Endothelial cell of umbilical vein (primary cell): ENCODE measurements at regions not wholly inside any gene's neighbourhood (a gene's known extent, or its start where the extent isn't known, plus 50 kb on each side); places are given as distances from the start of the nearest gene placed in this dataset.
A peak's percentile ranks its signal among the peaks of the same experiment; 100 is the strongest.
"Not testable (repeated sequence)": the region's sequence is repeated elsewhere in the genome, so short reads cannot be mapped to it uniquely, and the experiment has no call there.

Experiments
- BruUV-seq: library from RNA; stranded (reverse); fragments of 400-500 nt; replicated peaks from 2 replicates; lab custom pipeline; 2021; lab: Mats Ljungman, UMichigan
- CTCF ChIA-PET: fragments of 300-600, 350-600 bp; sonication (Branson Sonifier 250); formaldehyde crosslinking; loops from one replicate; lab custom pipeline; 2021; ENCODE audit warnings: antibody characterized with exemption, inconsistent platforms; lab: Charles Lee
- POLR2A ChIA-PET: fragments of 300-600, 350-600 bp; sonication (Branson Sonifier 250); formaldehyde crosslinking; loops from one replicate; lab custom pipeline; 2021; ENCODE audit warnings: antibody characterized with exemption, inconsistent platforms; lab: Charles Lee
- DNase-seq: peaks from one replicate; pipeline ENCODE4 v3.0.0-alpha.2; 2011; ENCODE audit warnings: low read depth, low spot score
- FAIRE-seq: peaks from 2 replicates; lab custom pipeline; 2011; peaks lifted over from hg19 to GRCh38; lab: Jason Lieb, UNC
- H2AFZ ChIP-seq: 2 replicates; pipeline ENCODE4 v1.6.0; 2012; ENCODE audit warnings: low read depth, low read length, control low read depth, inconsistent platforms
- H3K27ac ChIP-seq: 2 replicates; pipeline ENCODE4 v1.5.1; 2011; ENCODE audit warnings: low read depth, mild to moderate bottlenecking, control low read depth, low read length, moderate library complexity; ENCODE audit not compliant: insufficient read depth
- H3K27me3 ChIP-seq, 2 experiments: 2 replicates each; pipeline versions ENCODE4 v1.6.0 to v1.6.1; 2011; ENCODE audit warnings: low read length in 2 of 2, mixed read lengths in 1 of 2; ENCODE audit not compliant: control insufficient read depth in 2 of 2, insufficient read depth in 2 of 2
- H3K36me3 ChIP-seq, 2 experiments: 2 replicates in 1 of 2; 3 replicates in 1 of 2; pipeline ENCODE4 v1.5.1; 2011; ENCODE audit warnings: low read length in 2 of 2, mild to moderate bottlenecking in 1 of 2, moderate library complexity in 1 of 2; ENCODE audit not compliant: control insufficient read depth in 2 of 2, insufficient read depth in 2 of 2; ENCODE audit errors: extremely low read depth in 1 of 2
- H3K4me1 ChIP-seq: 3 replicates; pipeline ENCODE4 v1.5.1; 2011; ENCODE audit warnings: mild to moderate bottlenecking, low read length; ENCODE audit not compliant: control insufficient read depth, insufficient read depth; ENCODE audit errors: extremely low read depth
- H3K4me2 ChIP-seq: 2 replicates; pipeline ENCODE4 v1.6.1; 2011; ENCODE audit warnings: low read length, control low read depth, mixed read lengths; ENCODE audit not compliant: insufficient read depth
- H3K4me3 ChIP-seq, 3 experiments: fragments of 200-600 bp in 1 of 3; sonication (generic), shearing (Covaris generic) in 1 of 3; replicated peaks in 1 of 3; 2 replicates each; pipeline ENCODE4 v1.5.1; 2011 to 2016; ENCODE audit warnings: control low read depth in 3 of 3, low read length in 3 of 3, mild to moderate bottlenecking in 2 of 3, inconsistent platforms in 1 of 3, low read depth in 1 of 3, moderate library complexity in 1 of 3; ENCODE audit not compliant: insufficient read depth in 1 of 3
- H3K79me2 ChIP-seq: 2 replicates; pipeline ENCODE4 v1.6.0; 2012; ENCODE audit warnings: low read length, inconsistent platforms; ENCODE audit not compliant: control insufficient read depth, insufficient read depth
- H3K9ac ChIP-seq: replicated peaks from 2 replicates; pipeline ENCODE3; 2011; ENCODE audit warnings: low read length, control low read depth; ENCODE audit not compliant: insufficient read depth; ENCODE audit errors: extremely low read depth
- H3K9me1 ChIP-seq: replicated peaks from 3 replicates; pipeline ENCODE4 v1.6.0; 2011; ENCODE audit warnings: mild to moderate bottlenecking, low read length; ENCODE audit not compliant: control insufficient read depth, insufficient read depth; ENCODE audit errors: extremely low read depth
- H3K9me3 ChIP-seq: replicated peaks from 2 replicates; pipeline ENCODE4 v1.5.1; 2012; ENCODE audit warnings: low read length, inconsistent platforms; ENCODE audit not compliant: control insufficient read depth, insufficient read depth
- H4K20me1 ChIP-seq: replicated peaks from 2 replicates; pipeline ENCODE3; 2011; ENCODE audit warnings: mild to moderate bottlenecking, low read length; ENCODE audit not compliant: control insufficient read depth, insufficient read depth; ENCODE audit errors: extremely low read depth
- EZH2 ChIP-seq: IDR thresholded peaks from 2 replicates; pipeline ENCODE4 v1.6.1; 2012; ENCODE audit warnings: borderline replicate concordance, low read depth, mild to moderate bottlenecking, moderate library complexity, low read length, inconsistent platforms; ENCODE audit not compliant: severe bottlenecking
- FOS ChIP-seq: IDR thresholded peaks from 2 replicates; pipeline ENCODE4 v1.6.1; 2011; ENCODE audit warnings: mild to moderate bottlenecking, low read length, moderate library complexity, borderline replicate concordance; ENCODE audit not compliant: insufficient read depth
- GATA2 ChIP-seq: IDR thresholded peaks from 2 replicates; pipeline ENCODE4 v1.7.0; 2011; ENCODE audit warnings: low read depth, mild to moderate bottlenecking, moderate library complexity, mixed read lengths, low read length; ENCODE audit not compliant: insufficient read length, insufficient read depth
- JUN ChIP-seq: IDR thresholded peaks from 2 replicates; pipeline ENCODE4 v1.6.1; 2011; ENCODE audit warnings: borderline replicate concordance, low read depth; ENCODE audit not compliant: insufficient read length, insufficient read depth
- MYC ChIP-seq: IDR thresholded peaks from one replicate; pipeline ENCODE4 v1.6.1; 2011; ENCODE audit warnings: mild to moderate bottlenecking, low read depth, low read length
- POLR2A ChIP-seq: IDR thresholded peaks from 2 replicates; pipeline ENCODE4 v1.6.1; 2012; ENCODE audit warnings: low read depth, mild to moderate bottlenecking, control low read depth, low read length
- POLR2AphosphoS5 ChIP-seq: IDR thresholded peaks from 2 replicates; pipeline ENCODE4 v1.6.1; 2012; ENCODE audit warnings: low read depth, mild to moderate bottlenecking, control low read depth, low read length, moderate library complexity; ENCODE audit not compliant: insufficient read depth
- dilution Hi-C: fragments of 300-500 bp; cut with MboI; formaldehyde crosslinking; loops from one replicate; pipeline ENCODE4 v1.15.0; 2019; ENCODE audit warnings: low sequenced_read_pairs; ENCODE audit not compliant: extremely low pct_ligation_motif_present
- intact Hi-C: fragments of 100-400 bp; cut with micrococcal nuclease; formaldehyde crosslinking; loops from one replicate; pipeline ENCODE4 v1.10.0; 2022
- TF ChIP-seq, protein P1 (sequence below), 2 donors: IDR thresholded peaks; 1 replicate in 1 of 2; 2 replicates in 1 of 2; pipeline ENCODE4 v1.5.1; 2011; ENCODE audit warnings: low read length in 2 of 2, mild to moderate bottlenecking in 2 of 2, moderate library complexity in 2 of 2, control low read depth in 1 of 2, inconsistent platforms in 1 of 2, low read depth in 1 of 2; ENCODE audit not compliant: insufficient read depth in 1 of 2; ENCODE audit errors: extremely low read depth in 1 of 2
- TF ChIP-seq, protein P2 (sequence below): IDR thresholded peaks from 2 replicates; pipeline ENCODE4 v1.6.1; 2011; ENCODE audit not compliant: insufficient read depth, insufficient read length

DNA sequence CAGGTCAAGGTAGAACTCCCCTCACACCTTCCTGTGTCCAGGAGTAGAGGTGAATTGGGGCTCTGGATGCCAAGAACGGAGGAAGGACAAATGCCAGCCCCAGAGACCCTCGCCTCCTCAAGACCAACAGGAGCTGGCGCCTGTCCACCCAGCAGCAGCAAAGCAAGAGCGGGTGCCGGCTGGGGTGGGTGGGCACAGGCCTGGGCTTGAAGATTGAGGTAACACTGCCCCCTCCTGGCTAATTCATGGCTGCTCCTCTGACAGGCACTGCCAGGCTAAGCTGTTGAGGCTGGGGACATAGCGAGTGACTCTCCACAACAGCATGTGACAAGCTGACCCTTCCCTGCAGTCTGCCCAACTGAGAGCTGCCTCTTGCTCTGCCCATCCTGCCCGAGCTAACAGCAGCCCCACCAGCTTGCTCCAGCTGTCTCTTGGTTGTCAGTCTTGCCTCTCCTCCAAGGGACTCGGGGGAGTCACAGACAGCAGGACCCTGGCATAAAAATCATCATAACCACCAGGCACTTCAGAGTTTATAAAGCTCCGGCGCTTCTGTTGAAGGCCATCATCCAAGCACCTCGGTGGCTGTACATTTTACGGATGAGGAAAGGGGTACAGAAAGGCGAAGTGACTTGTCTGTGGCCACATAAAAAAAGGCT lies 202.3 kb downstream of the TBC1D2B start:
- FAIRE-seq: peak; percentile 88

DNA sequence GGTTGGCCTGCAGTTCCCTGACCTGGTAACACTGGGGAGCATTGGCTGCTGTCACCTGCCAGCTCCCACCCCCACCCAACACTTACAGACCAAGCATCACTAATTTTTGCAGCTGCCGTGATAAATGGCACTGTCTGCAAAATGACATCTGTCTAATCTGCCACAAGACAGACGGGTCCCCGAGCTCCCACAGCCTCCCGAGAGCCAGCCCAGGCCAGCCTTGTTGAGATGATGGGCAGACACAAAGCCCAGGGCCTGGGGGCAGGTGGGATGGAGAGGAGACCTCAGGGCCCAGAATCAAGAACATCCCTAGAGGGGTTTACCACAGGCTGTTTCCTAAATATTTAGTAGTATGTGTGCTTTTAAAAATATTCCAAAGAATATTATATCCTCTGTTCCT lies 203.4 kb downstream of the TBC1D2B start:
- Histone ChIP-seq H3K4me3 (no peak overlapping the region), H3K36me3 (no peaks in the 10 kb centered on the region), H3K4me1 (peaks cover 4% of the 10 kb centered on the region), H2AFZ (no peak overlapping the region), H3K27ac (no peak overlapping the region), H3K4me2 (no peak overlapping the region), H4K20me1 (no peaks in the 10 kb centered on the region), H3K27me3 (no peaks in the 10 kb centered on the region), H3K9me3 (no peaks in the 10 kb centered on the region), H3K9me1 (no peaks in the 10 kb centered on the region), H3K9ac (no peak overlapping the region), H3K79me2 (no peaks in the 10 kb centered on the region)
- TF ChIP-seq POLR2A (no peak), MYC (no peak), FOS (no peak), GATA2 (no peak), EZH2 (no peak), POLR2AphosphoS5 (no peak), JUN (no peak)
- TF ChIP-seq, protein P1, sequence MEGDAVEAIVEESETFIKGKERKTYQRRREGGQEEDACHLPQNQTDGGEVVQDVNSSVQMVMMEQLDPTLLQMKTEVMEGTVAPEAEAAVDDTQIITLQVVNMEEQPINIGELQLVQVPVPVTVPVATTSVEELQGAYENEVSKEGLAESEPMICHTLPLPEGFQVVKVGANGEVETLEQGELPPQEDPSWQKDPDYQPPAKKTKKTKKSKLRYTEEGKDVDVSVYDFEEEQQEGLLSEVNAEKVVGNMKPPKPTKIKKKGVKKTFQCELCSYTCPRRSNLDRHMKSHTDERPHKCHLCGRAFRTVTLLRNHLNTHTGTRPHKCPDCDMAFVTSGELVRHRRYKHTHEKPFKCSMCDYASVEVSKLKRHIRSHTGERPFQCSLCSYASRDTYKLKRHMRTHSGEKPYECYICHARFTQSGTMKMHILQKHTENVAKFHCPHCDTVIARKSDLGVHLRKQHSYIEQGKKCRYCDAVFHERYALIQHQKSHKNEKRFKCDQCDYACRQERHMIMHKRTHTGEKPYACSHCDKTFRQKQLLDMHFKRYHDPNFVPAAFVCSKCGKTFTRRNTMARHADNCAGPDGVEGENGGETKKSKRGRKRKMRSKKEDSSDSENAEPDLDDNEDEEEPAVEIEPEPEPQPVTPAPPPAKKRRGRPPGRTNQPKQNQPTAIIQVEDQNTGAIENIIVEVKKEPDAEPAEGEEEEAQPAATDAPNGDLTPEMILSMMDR (IDR thresholded peaks at IDR 0.05; ENCODE audit: extremely low read depth in 1 of 2, insufficient read depth in 1 of 2, low read depth in 1 of 2, low read length in 2 of 2): no peak
- TF ChIP-seq, protein P2, sequence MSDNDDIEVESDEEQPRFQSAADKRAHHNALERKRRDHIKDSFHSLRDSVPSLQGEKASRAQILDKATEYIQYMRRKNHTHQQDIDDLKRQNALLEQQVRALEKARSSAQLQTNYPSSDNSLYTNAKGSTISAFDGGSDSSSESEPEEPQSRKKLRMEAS: no peak
- dilution Hi-C loops (no loop called here), intact Hi-C loops (loop anchor here (10.0 kb wide), 1 partner anchor 209 kb away; no protein-coding TSS in a partner anchor)
- FAIRE-seq (no peak), DNase-seq (no peak)
- ChIA-PET CTCF (interaction anchor here (1.2 to 1.3 kb wide), 2 partner anchors 239 to 241 kb away, joined by 3 read pairs; no protein-coding TSS in a partner anchor), POLR2A (no interaction called here)
- BruUV-seq: no TSS peak

More for the DNA sequence above, 202.3 kb downstream of the TBC1D2B start:
- H4K20me1 ChIP-seq, H3K36me3 ChIP-seq, H3K27ac ChIP-seq, BruUV-seq, H3K9me3 ChIP-seq, POLR2A ChIA-PET, H3K27me3 ChIP-seq, H3K9ac ChIP-seq, H3K4me2 ChIP-seq, H3K79me2 ChIP-seq, H3K9me1 ChIP-seq, H3K4me1 ChIP-seq, dilution Hi-C loops, H3K4me3 ChIP-seq, H2AFZ ChIP-seq: not testable (repeated sequence)
- DNase-seq: peak; percentile 38
- intact Hi-C loops: loop anchor here (10.0 kb wide), 1 partner anchor 210 kb away; no protein-coding TSS in a partner anchor
- TF ChIP-seq, protein P1 (IDR thresholded peaks at IDR 0.05; ENCODE audit: extremely low read depth in 1 of 2, insufficient read depth in 1 of 2, low read depth in 1 of 2, low read length in 2 of 2): peak; percentile 44 to 75
- CTCF ChIA-PET: interaction anchor here (0.8 to 1.3 kb wide), 5 partner anchors 23 to 773 kb away, joined by 3 to 10 read pairs (median 4); partner anchors contain the start of gene LINGO1
